KMS-11 (cell line): ENCODE measurements at regions not wholly inside any gene's neighbourhood (a gene's known extent, or its start where the extent isn't known, plus 50 kb on each side); places are given as distances from the start of the nearest gene placed in this dataset.

Experiments used
- H2AFZ ChIP-seq: fragments of 200-600 bp; sonication (generic); 2 replicates; pipeline ENCODE4 v1.6.1; 2016; ENCODE audit warnings: antibody characterized with exemption, mixed run types, low read depth
- H3K27ac ChIP-seq: fragments of 200-600 bp; sonication (generic); 2 replicates; pipeline ENCODE4 v1.6.1; 2016; ENCODE audit warnings: mild to moderate bottlenecking, mixed run types
- H3K27me3 ChIP-seq: fragments of 200-600 bp; sonication (generic); 2 replicates; pipeline ENCODE4 v1.6.1; 2017; ENCODE audit warnings: mild to moderate bottlenecking, low read depth, mixed run types, moderate library complexity; ENCODE audit not compliant: insufficient read depth
- H3K36me3 ChIP-seq: fragments of 200-600 bp; sonication (generic); 2 replicates; pipeline ENCODE4 v1.6.1; 2017; ENCODE audit warnings: mild to moderate bottlenecking, mixed run types; ENCODE audit not compliant: insufficient read depth
- H3K4me1 ChIP-seq: fragments of 200-600 bp; sonication (generic); 2 replicates; pipeline ENCODE4 v1.6.1; 2016; ENCODE audit warnings: mild to moderate bottlenecking, low read depth, mixed run types; ENCODE audit not compliant: poor library complexity, severe bottlenecking
- H3K4me2 ChIP-seq: fragments of 200-600 bp; sonication (generic); 2 replicates; pipeline ENCODE4 v1.7.0; 2016; ENCODE audit warnings: mild to moderate bottlenecking, mixed run types
- H3K4me3 ChIP-seq: fragments of 200-600 bp; sonication (generic); IDR thresholded peaks from 2 replicates; pipeline ENCODE4 v1.6.1; 2017; ENCODE audit warnings: low read depth, low read length, mixed read lengths; ENCODE audit not compliant: insufficient read depth
- H3K79me2 ChIP-seq: fragments of 200-600 bp; sonication (generic); 2 replicates; pipeline ENCODE4 v1.6.1; 2016; ENCODE audit warnings: low read depth, mixed run types; ENCODE audit not compliant: insufficient read depth
- H3K9ac ChIP-seq: fragments of 200-600 bp; sonication (generic); 2 replicates; pipeline ENCODE4 v1.6.1; 2016; ENCODE audit warnings: mild to moderate bottlenecking, mixed run types
- H4K20me1 ChIP-seq: fragments of 200-600 bp; sonication (generic); 2 replicates; pipeline ENCODE4 v1.6.1; 2016; ENCODE audit warnings: mild to moderate bottlenecking, mixed run types; ENCODE audit not compliant: insufficient read depth
- CTCF ChIP-seq: fragments of 200-600 bp; sonication (generic); conservative IDR thresholded peaks from 2 replicates; pipeline ENCODE4 v1.6.1; 2017; ENCODE audit warnings: low read depth, mild to moderate bottlenecking, antibody characterized with exemption, low read length, moderate library complexity, mixed read lengths

- Histone ChIP-seq H2AFZ (no peak overlapping the region), H3K27ac (no peak overlapping the region), H3K79me2 (no peaks in the 10 kb centered on the region), H3K4me3 (no peak overlapping the region), H3K9ac (no peak overlapping the region), H3K4me2 (no peak overlapping the region), H3K4me1 (no peaks in the 10 kb centered on the region), H3K27me3 (no peaks in the 10 kb centered on the region), H4K20me1 (no peaks in the 10 kb centered on the region), H3K36me3 (no peaks in the 10 kb centered on the region)
- TF ChIP-seq CTCF, result no peak
These were observed 142.1 kb upstream of the GLRA1 start for GRCh38 chr5:152066784-152067183.

- Histone ChIP-seq H3K4me1 (no peaks in the 10 kb centered on the region), H3K9ac (no peak overlapping the region), H3K79me2 (no peaks in the 10 kb centered on the region), H3K4me2 (no peak overlapping the region), H3K27me3 (no peaks in the 10 kb centered on the region), H3K36me3 (no peaks in the 10 kb centered on the region), H2AFZ (no peak overlapping the region), H3K4me3 (no peak overlapping the region), H3K27ac (no peak overlapping the region), H4K20me1 (no peaks in the 10 kb centered on the region)
- TF ChIP-seq CTCF, result no peak
These were observed 138.4 kb upstream of the GLRA1 start for GRCh38 chr5:152063004-152063403.

GRCh38 chr5:152061095-152061494, 136.4 kb upstream of the GLRA1 start:
- Histone ChIP-seq H3K27me3 (no peaks in the 10 kb centered on the region), H3K79me2 (no peaks in the 10 kb centered on the region), H3K4me1 (no peaks in the 10 kb centered on the region), H3K9ac (no peak overlapping the region), H4K20me1 (no peaks in the 10 kb centered on the region), H3K36me3 (no peaks in the 10 kb centered on the region), H3K4me2 (no peak overlapping the region), H3K4me3 (no peak overlapping the region), H3K27ac (no peak overlapping the region), H2AFZ (no peak overlapping the region)
- TF ChIP-seq CTCF, result no peak

- H3K27me3 ChIP-seq, result no peaks in the 10 kb centered on the region
These were observed 133.6 kb upstream of the GLRA1 start for GRCh38 chr5:152058267-152058666.

More at GRCh38 chr5:152058267-152058666, 133.6 kb upstream of the GLRA1 start:
- Histone ChIP-seq H2AFZ (no peak overlapping the region), H3K4me2 (no peak overlapping the region), H3K79me2 (no peaks in the 10 kb centered on the region), H3K27ac (no peak overlapping the region), H3K4me3 (no peak overlapping the region), H3K4me1 (no peaks in the 10 kb centered on the region), H4K20me1 (no peaks in the 10 kb centered on the region), H3K9ac (no peak overlapping the region), H3K36me3 (no peaks in the 10 kb centered on the region)
- TF ChIP-seq CTCF, result no peak
